ENCODE measurements at regions not wholly inside any gene's neighbourhood (a gene's known extent, or its start where the extent isn't known, plus 50 kb on each side); places are given as distances from the start of the nearest gene placed in this dataset.
"Not testable (repeated sequence)": the region's sequence is repeated elsewhere in the genome, so short reads cannot be mapped to it uniquely, and the experiment has no call there.

GRCh38 chr6:165841153-165841558 is 178.1 kb upstream of the PDE10A start:
- DNase-seq (ENCODE audit: low read depth in 1 of 2, low spot score in 1 of 2) = no peak
- Histone ChIP-seq H3K4me3 (replicated peaks; ENCODE audit: insufficient read depth, low read length) (no peak overlapping the region), H3K27ac (replicated peaks) (no peak overlapping the region), H3K27me3 (ENCODE audit: insufficient read depth, poor library complexity, severe bottlenecking) (peaks cover 20% of the 10 kb centered on the region)
- TF ChIP-seq SPI1 (IDR thresholded peaks at IDR 0.05; ENCODE audit: borderline replicate concordance, low read depth) (no peak), POLR2AphosphoS5 (IDR thresholded peaks at IDR 0.05; ENCODE audit: low read depth) (no peak), REST (IDR thresholded peaks at IDR 0.05; ENCODE audit: insufficient replicate concordance, low read depth) (no peak), CTCF (IDR thresholded peaks at IDR 0.05; ENCODE audit: insufficient read depth, low read length) (no peak), GABPA (IDR thresholded peaks at IDR 0.05; ENCODE audit: low read depth) (no peak)

- Histone ChIP-seq H3K4me3 (replicated peaks; ENCODE audit: insufficient read depth, low read length) (no peak overlapping the region), H3K27me3 (ENCODE audit: insufficient read depth, poor library complexity, severe bottlenecking) (no peaks in the 10 kb centered on the region), H3K27ac (replicated peaks) (no peak overlapping the region)
- DNase-seq (ENCODE audit: low read depth in 1 of 2, low spot score in 1 of 2) = no peak
- no peak for TF ChIP-seq CTCF (IDR thresholded peaks at IDR 0.05; ENCODE audit: insufficient read depth, low read length)
- TF ChIP-seq REST (IDR thresholded peaks at IDR 0.05; ENCODE audit: insufficient replicate concordance, low read depth) = no peak
- no peak for TF ChIP-seq GABPA (IDR thresholded peaks at IDR 0.05; ENCODE audit: low read depth)
- TF ChIP-seq POLR2AphosphoS5 (IDR thresholded peaks at IDR 0.05; ENCODE audit: low read depth) = no peak
- no peak for TF ChIP-seq SPI1 (IDR thresholded peaks at IDR 0.05; ENCODE audit: borderline replicate concordance, low read depth)
Observed at GRCh38 chr6:165837948-165838745, 175.1 kb upstream of the PDE10A start.

- H3K27me3 ChIP-seq (ENCODE audit: insufficient read depth, poor library complexity, severe bottlenecking); H3K27ac ChIP-seq (replicated peaks); H3K4me3 ChIP-seq (replicated peaks; ENCODE audit: insufficient read depth, low read length); DNase-seq (ENCODE audit: low read depth in 1 of 2, low spot score in 1 of 2): not testable (repeated sequence)
Observed at GRCh38 chr6:165836648-165837047, 173.6 kb upstream of the PDE10A start.

- no peak overlapping the region for H3K27ac ChIP-seq (replicated peaks)
- H3K4me3 ChIP-seq (replicated peaks; ENCODE audit: insufficient read depth, low read length) = no peak overlapping the region
- no peaks in the 10 kb centered on the region for H3K27me3 ChIP-seq (ENCODE audit: insufficient read depth, poor library complexity, severe bottlenecking)
- no peak for DNase-seq (ENCODE audit: low read depth in 1 of 2, low spot score in 1 of 2)
- no peak for TF ChIP-seq GABPA (IDR thresholded peaks at IDR 0.05; ENCODE audit: low read depth)
- no peak for TF ChIP-seq REST (IDR thresholded peaks at IDR 0.05; ENCODE audit: insufficient replicate concordance, low read depth)
- no peak for TF ChIP-seq SPI1 (IDR thresholded peaks at IDR 0.05; ENCODE audit: borderline replicate concordance, low read depth)
- TF ChIP-seq CTCF (IDR thresholded peaks at IDR 0.05; ENCODE audit: insufficient read depth, low read length) = no peak
- TF ChIP-seq POLR2AphosphoS5 (IDR thresholded peaks at IDR 0.05; ENCODE audit: low read depth) = no peak
Observed at GRCh38 chr6:165835410-165835851, 172.4 kb upstream of the PDE10A start.

All from HL-60 (cell line).